ENCODE measurements at regions not wholly inside any gene's neighbourhood (a gene's known extent, or its start where the extent isn't known, plus 50 kb on each side); places are given as distances from the start of the nearest gene placed in this dataset.

DNA sequence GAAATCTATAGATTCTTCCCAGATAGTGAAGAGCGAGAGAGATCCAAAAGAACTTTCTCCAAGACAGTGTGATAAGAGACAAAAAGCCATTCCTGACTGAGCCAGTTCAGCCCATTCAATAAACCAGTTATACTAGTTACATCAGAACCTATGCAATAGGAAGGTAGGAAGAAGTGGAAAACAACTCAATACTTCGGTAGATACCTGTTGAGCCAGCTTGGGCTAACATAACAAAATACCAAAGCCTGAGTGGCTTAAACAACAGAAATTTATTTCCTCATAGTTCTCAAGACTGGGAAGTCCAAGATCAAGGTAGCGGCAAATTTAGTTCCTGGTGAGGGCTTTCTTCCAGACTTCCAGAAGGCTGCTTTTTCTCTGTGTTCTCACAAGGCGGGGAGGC lies 214.5 kb upstream of the GRAMD2B start:
- TF ChIP-seq, protein P1, sequence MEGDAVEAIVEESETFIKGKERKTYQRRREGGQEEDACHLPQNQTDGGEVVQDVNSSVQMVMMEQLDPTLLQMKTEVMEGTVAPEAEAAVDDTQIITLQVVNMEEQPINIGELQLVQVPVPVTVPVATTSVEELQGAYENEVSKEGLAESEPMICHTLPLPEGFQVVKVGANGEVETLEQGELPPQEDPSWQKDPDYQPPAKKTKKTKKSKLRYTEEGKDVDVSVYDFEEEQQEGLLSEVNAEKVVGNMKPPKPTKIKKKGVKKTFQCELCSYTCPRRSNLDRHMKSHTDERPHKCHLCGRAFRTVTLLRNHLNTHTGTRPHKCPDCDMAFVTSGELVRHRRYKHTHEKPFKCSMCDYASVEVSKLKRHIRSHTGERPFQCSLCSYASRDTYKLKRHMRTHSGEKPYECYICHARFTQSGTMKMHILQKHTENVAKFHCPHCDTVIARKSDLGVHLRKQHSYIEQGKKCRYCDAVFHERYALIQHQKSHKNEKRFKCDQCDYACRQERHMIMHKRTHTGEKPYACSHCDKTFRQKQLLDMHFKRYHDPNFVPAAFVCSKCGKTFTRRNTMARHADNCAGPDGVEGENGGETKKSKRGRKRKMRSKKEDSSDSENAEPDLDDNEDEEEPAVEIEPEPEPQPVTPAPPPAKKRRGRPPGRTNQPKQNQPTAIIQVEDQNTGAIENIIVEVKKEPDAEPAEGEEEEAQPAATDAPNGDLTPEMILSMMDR (conservative IDR thresholded peaks at IDR 0.05), result no peak
- H3K27ac ChIP-seq, result no peak overlapping the region

GRCh38 chr5:126210955-126211354 lies 212.3 kb upstream of the GRAMD2B start:
- H3K27ac ChIP-seq, result no peak overlapping the region
- TF ChIP-seq, protein P1 (conservative IDR thresholded peaks at IDR 0.05), result no peak

- TF ChIP-seq, protein P1 (conservative IDR thresholded peaks at IDR 0.05), result no peak
- no peak overlapping the region for H3K27ac ChIP-seq
These were observed 203.6 kb upstream of the GRAMD2B start for GRCh38 chr5:126219616-126220015.

- TF ChIP-seq, protein P1 (conservative IDR thresholded peaks at IDR 0.05), result no peak
- no peak overlapping the region for H3K27ac ChIP-seq
These were observed 202.5 kb upstream of the GRAMD2B start for GRCh38 chr5:126220725-126221124.

DNA sequence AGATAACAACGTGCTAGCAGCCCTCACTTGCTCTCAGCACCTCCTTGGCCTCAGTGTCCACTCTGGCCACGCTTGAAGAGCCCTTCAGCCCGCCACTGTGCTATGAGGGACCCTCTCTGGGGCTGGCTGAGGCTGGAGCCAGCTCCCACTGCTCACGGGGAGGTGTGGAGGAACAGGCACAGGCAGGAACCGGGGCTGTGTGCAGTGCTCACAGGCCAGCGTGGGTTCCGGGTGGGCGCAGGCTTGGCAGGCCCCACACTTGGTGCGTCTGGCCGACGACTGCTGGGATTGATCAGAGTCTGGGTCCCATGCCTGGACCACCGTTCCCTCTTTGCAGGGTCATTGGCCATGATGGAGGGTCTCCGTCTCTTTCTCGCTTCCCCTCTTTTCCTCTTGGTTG lies 194.3 kb upstream of the GRAMD2B start:
- TF ChIP-seq, protein P1 (conservative IDR thresholded peaks at IDR 0.05), result no peak
- no peak overlapping the region for H3K27ac ChIP-seq

DNA sequence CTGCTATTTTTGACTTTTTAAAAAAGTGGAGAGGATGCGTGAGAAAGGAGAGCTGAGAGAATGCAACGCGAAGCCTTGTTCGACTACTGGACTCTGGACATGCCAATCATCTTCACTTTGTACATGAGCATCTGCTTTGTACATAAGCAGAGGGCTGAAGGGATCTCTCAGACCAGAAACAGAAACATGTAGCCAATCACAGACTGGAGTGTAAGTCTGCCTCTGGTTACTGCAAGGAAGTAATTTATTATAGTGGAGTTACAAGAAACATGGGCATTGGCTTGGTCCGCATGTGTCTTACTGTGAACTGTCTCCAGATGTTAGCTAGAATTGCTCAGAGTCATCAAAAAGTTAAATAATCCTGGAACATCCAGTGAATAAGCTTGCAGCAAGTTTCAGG lies 190.0 kb upstream of the GRAMD2B start:
- no peak overlapping the region for H3K27ac ChIP-seq
- TF ChIP-seq, protein P1 (conservative IDR thresholded peaks at IDR 0.05), result no peak

- H3K27ac ChIP-seq, result no peak overlapping the region
- TF ChIP-seq, protein P1 (conservative IDR thresholded peaks at IDR 0.05), result peak; percentile 95
These were observed 188.5 kb upstream of the GRAMD2B start for GRCh38 chr5:126234563-126235195.

Measured in VCaP (cell line).